ENCODE measurements at regions not wholly inside any gene's neighbourhood (a gene's known extent, or its start where the extent isn't known, plus 50 kb on each side); places are given as distances from the start of the nearest gene placed in this dataset.

- no peak for TF ChIP-seq CTCF (IDR thresholded peaks at IDR 0.05; ENCODE audit: borderline replicate concordance, extremely low read depth, low read length, poor library complexity, severe bottlenecking)
- no peak for TF ChIP-seq EZH2 (IDR thresholded peaks at IDR 0.05; ENCODE audit: borderline replicate concordance, low read depth, low read length, severe bottlenecking)
These were observed 80.4 kb upstream of the NRP1 start for GRCh38 chr10:33414841-33415240.
